A673 (cell line): ENCODE measurements at regions not wholly inside any gene's neighbourhood (a gene's known extent, or its start where the extent isn't known, plus 50 kb on each side); places are given as distances from the start of the nearest gene placed in this dataset.

Experiments used
- EZH2 ChIP-seq: fragments of 200-600 bp; sonication (generic); IDR thresholded peaks from 2 replicates; pipeline ENCODE4 v1.6.1; 2017; ENCODE audit warnings: borderline replicate concordance, low read depth, mild to moderate bottlenecking, mixed read lengths, antibody characterized with exemption, low read length; ENCODE audit not compliant: poor library complexity, severe bottlenecking
- TF ChIP-seq, protein P1 (sequence below): fragments of 300-800, 200-600 bp; sonication (generic); conservative IDR thresholded peaks from 2 replicates; pipeline ENCODE4 v1.5.1; 2017; ENCODE audit warnings: low read depth, mild to moderate bottlenecking, antibody characterized with exemption, low read length, moderate library complexity, mixed read lengths

DNA sequence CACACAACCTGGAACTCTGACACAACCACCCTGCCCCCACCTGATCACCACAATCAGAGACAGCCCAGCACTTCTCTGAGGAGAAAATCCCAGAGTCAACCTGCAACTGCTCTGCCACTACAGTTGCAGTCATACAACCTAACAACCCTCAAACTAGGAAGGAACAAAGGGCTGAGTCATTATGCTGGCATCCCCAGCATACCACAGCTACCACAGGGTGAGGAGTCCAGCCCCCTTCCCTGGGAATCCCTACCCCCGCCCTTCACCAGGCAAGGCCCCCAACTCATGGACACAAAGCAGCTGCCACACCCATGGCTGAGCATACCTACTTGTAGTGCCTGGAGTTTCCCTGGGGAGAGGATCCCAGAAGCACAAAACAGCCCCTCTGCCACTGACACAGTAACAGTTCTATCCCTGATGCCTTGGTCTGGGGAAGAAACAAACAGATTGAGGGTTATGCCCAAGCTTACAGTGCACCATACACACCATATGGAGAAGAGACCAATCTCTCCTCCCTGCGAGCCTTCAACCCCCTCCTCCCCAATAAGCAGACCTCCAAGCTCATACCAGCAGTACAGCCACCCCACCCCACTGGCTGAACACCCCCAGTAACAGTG lies 68.5 kb upstream of the C11orf58 start:
- TF ChIP-seq, protein P1, sequence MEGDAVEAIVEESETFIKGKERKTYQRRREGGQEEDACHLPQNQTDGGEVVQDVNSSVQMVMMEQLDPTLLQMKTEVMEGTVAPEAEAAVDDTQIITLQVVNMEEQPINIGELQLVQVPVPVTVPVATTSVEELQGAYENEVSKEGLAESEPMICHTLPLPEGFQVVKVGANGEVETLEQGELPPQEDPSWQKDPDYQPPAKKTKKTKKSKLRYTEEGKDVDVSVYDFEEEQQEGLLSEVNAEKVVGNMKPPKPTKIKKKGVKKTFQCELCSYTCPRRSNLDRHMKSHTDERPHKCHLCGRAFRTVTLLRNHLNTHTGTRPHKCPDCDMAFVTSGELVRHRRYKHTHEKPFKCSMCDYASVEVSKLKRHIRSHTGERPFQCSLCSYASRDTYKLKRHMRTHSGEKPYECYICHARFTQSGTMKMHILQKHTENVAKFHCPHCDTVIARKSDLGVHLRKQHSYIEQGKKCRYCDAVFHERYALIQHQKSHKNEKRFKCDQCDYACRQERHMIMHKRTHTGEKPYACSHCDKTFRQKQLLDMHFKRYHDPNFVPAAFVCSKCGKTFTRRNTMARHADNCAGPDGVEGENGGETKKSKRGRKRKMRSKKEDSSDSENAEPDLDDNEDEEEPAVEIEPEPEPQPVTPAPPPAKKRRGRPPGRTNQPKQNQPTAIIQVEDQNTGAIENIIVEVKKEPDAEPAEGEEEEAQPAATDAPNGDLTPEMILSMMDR = no peak
- TF ChIP-seq EZH2 = no peak
